HL-60 (cell line): ENCODE measurements at regions not wholly inside any gene's neighbourhood (a gene's known extent, or its start where the extent isn't known, plus 50 kb on each side); places are given as distances from the start of the nearest gene placed in this dataset.

Experiments used
- CTCF ChIP-seq: IDR thresholded peaks from one replicate; pipeline ENCODE4 v1.5.1; 2011; ENCODE audit warnings: low read length, control low read depth, inconsistent platforms; ENCODE audit not compliant: insufficient read depth
- GABPA ChIP-seq: IDR thresholded peaks from 2 replicates; pipeline ENCODE4 v1.6.1; 2012; ENCODE audit warnings: low read depth
- REST ChIP-seq: IDR thresholded peaks from 2 replicates; pipeline ENCODE4 v1.6.1; 2012; ENCODE audit warnings: low read depth; ENCODE audit not compliant: insufficient replicate concordance

GRCh38 chr5:73997960-73998359 lies 372.0 kb downstream of the ARHGEF28 start:
- TF ChIP-seq CTCF (no peak), REST (no peak), GABPA (no peak)
